WERI-Rb-1 (cell line): ENCODE measurements at regions not wholly inside any gene's neighbourhood (a gene's known extent, or its start where the extent isn't known, plus 50 kb on each side); places are given as distances from the start of the nearest gene placed in this dataset.
A peak's percentile ranks its signal among the peaks of the same experiment; 100 is the strongest.

Experiments used
- DNase-seq: peaks from one replicate; pipeline ENCODE4 v3.0.0-alpha.2; 2020
- H3K27ac ChIP-seq: fragments of 250-450 bp; sonication (Bioruptor Pico); 2 replicates; pipeline ENCODE4 v1.5.1; 2020; ENCODE audit warnings: mild to moderate bottlenecking, moderate library complexity
- H3K27me3 ChIP-seq: fragments of 250-450 bp; sonication (Bioruptor Pico); 2 replicates; pipeline ENCODE4 v1.5.1; 2021; ENCODE audit warnings: mild to moderate bottlenecking, low read depth, moderate library complexity; ENCODE audit not compliant: insufficient read depth, severe bottlenecking
- H3K36me3 ChIP-seq: fragments of 250-450 bp; sonication (Bioruptor Pico); 2 replicates; pipeline ENCODE4 v1.5.1; 2020; ENCODE audit warnings: mild to moderate bottlenecking, moderate library complexity
- H3K4me3 ChIP-seq: 2 replicates; pipeline ENCODE4 v1.5.1; 2011; ENCODE audit warnings: low read depth, mild to moderate bottlenecking, control low read depth, low read length
- H3K9me3 ChIP-seq: fragments of 250-450 bp; sonication (Bioruptor Pico); 2 replicates; pipeline ENCODE4 v1.5.1; 2021; ENCODE audit warnings: mild to moderate bottlenecking, moderate library complexity; ENCODE audit not compliant: severe bottlenecking
- TF ChIP-seq, protein P1 (sequence below): IDR thresholded peaks from 2 replicates; pipeline ENCODE4 v1.5.1; 2011; ENCODE audit warnings: low read depth, mild to moderate bottlenecking, control low read depth, inconsistent platforms, low read length

DNA sequence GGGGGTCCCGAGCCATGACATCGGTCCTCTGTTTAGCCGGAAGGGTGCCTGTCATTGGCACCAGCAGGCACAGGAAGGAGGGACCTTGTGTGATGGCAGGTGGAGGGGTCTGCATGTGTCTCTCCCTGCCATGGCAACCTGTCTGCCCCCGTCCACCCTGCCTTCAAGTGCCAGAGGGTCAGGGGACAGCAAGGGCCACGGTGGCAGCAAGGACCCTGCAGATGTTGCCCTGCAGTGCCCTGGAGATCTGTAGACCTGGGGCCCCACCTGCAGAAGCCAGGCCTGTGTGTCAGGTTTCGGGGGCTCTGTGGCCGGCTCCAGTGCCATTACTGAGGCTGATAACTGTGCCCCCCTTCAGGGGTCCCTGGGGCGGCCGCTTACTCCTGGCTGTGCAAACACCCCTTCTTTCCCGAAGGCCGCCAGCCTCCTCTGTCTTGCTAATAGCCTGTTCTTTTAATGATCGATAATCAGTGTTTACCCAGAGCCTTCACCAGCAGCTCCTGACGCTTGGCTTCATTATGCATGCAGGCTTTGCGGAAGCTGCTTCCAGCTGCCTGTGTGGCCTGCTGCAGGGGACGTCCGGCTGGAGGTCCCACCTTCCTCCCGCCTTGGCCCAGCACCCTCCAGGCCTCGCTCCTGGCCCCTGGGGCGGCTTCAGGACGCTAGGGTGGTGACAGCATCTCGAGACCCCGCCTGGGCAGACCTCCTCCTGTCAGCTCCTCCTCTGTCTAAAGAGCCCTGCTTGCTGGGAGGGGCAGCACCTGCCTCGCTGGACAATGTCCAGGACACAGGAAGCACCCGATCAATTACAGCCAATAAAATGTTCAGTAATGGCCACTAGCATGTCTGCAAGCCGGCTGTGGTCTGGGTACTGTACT lies 153.0 kb downstream of the KIF26A start:
- no peaks in the 10 kb centered on the region for H3K27me3 ChIP-seq
- peak; percentile 8 for DNase-seq
- no peak overlapping the region for H3K27ac ChIP-seq
- H3K36me3 ChIP-seq, result no peaks in the 10 kb centered on the region
- H3K9me3 ChIP-seq, result no peaks in the 10 kb centered on the region
- TF ChIP-seq, protein P1, sequence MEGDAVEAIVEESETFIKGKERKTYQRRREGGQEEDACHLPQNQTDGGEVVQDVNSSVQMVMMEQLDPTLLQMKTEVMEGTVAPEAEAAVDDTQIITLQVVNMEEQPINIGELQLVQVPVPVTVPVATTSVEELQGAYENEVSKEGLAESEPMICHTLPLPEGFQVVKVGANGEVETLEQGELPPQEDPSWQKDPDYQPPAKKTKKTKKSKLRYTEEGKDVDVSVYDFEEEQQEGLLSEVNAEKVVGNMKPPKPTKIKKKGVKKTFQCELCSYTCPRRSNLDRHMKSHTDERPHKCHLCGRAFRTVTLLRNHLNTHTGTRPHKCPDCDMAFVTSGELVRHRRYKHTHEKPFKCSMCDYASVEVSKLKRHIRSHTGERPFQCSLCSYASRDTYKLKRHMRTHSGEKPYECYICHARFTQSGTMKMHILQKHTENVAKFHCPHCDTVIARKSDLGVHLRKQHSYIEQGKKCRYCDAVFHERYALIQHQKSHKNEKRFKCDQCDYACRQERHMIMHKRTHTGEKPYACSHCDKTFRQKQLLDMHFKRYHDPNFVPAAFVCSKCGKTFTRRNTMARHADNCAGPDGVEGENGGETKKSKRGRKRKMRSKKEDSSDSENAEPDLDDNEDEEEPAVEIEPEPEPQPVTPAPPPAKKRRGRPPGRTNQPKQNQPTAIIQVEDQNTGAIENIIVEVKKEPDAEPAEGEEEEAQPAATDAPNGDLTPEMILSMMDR, result no peak
- no peak overlapping the region for H3K4me3 ChIP-seq

DNA sequence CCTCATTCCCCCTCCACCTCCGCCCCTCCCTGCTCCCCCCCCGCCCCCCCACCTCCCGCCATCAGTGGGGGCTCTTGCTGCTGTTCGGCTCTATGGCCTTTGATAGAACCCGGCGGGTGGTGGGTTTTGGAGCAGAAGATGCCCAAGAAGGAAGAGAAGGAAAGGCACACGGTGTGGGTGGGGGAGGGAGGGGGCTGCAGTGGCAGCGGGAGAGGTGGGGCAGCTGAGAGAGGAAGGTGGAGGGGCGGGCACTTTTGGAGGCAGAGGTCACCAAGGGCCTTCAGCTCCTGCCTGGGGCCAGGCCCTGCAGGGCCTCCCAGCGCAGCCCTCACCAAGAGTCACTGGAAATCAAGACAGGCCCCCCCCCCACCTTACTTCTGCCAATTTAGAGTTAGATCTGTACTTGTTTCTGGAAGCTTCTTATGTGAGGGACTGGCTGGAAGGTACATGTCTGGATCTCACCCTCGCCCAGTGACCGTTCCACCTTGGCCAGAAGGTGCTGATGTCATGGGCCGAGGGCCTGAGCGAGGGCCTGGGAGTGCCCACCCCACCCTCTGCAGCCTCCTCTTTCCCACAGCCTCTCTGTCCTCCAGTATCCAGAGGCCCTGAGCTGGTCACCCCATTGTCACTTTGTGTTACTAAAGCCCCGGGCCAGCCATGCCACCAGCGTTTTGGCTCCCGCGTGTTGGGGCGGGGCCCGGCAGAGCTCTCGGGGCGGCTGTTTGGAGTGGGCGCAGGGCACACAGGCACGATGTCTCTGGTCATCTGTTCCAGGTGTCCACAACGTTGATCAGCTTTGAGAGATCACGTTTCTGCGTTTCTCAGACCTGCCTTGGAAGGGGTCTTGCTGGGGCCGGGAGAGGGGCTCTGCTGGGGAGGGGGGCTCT lies 153.9 kb downstream of the KIF26A start:
- no peaks in the 10 kb centered on the region for H3K27me3 ChIP-seq
- H3K9me3 ChIP-seq, result no peaks in the 10 kb centered on the region
- H3K4me3 ChIP-seq, result no peak overlapping the region
- H3K36me3 ChIP-seq, result no peaks in the 10 kb centered on the region
- H3K27ac ChIP-seq, result no peak overlapping the region
- TF ChIP-seq, protein P1, result no peak
- peak; percentile 5 for DNase-seq

- H3K9me3 ChIP-seq, result no peaks in the 10 kb centered on the region
- DNase-seq, result peak; percentile 11
Observed at GRCh38 chr14:104293231-104293841, 154.9 kb downstream of the KIF26A start.

GRCh38 chr14:104293851-104294627 lies 155.7 kb downstream of the KIF26A start:
- Histone ChIP-seq H3K27ac (no peak overlapping the region), H3K4me3 (no peak overlapping the region), H3K36me3 (no peaks in the 10 kb centered on the region), H3K27me3 (no peaks in the 10 kb centered on the region), H3K9me3 (no peaks in the 10 kb centered on the region)
- TF ChIP-seq, protein P1, result peak; percentile 67
- peak; percentile 26 for DNase-seq

More at GRCh38 chr14:104293231-104293841, 154.9 kb downstream of the KIF26A start:
- Histone ChIP-seq H3K27ac (no peak overlapping the region), H3K27me3 (no peaks in the 10 kb centered on the region), H3K4me3 (no peak overlapping the region), H3K36me3 (no peaks in the 10 kb centered on the region)
- TF ChIP-seq, protein P1, result no peak

DNA sequence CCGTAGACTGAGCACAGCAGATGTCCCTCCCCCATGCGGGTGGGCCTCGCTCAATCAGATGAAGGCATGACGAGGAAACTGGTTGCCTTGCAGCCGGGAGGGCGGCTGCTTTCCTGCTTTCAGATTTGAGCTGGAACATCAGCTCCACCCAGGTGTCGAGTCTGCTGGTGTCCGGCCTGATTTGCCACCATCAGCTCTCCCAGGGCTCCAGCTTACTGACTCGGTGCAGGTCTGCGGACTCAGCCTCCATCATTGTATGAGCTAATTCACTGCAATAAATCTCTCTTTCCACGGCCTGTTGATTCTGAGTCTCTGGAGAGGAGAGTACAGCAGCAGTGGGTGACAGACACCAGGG lies 156.2 kb downstream of the KIF26A start:
- Histone ChIP-seq H3K27me3 (no peaks in the 10 kb centered on the region), H3K9me3 (no peaks in the 10 kb centered on the region), H3K4me3 (no peak overlapping the region), H3K36me3 (no peaks in the 10 kb centered on the region), H3K27ac (peak overlapping the region; percentile 69; the same call in 1 of the 2 replicates)
- TF ChIP-seq, protein P1, result no peak
- DNase-seq, result peak; percentile 45
